Neural progenitor cell (in vitro differentiated cells): ENCODE measurements at regions not wholly inside any gene's neighbourhood (a gene's known extent, or its start where the extent isn't known, plus 50 kb on each side); places are given as distances from the start of the nearest gene placed in this dataset.

Experiments
- EZH2 ChIP-seq: fragments of 200-600 bp; sonication (generic); IDR thresholded peaks from 2 replicates; pipeline ENCODE4 v1.6.1; 2017; ENCODE audit warnings: antibody characterized with exemption, mild to moderate bottlenecking, moderate library complexity
- EZH2phosphoT487 ChIP-seq: fragments of 200-600 bp; sonication (generic); IDR thresholded peaks from 2 replicates; pipeline ENCODE4 v1.6.1; 2017; ENCODE audit warnings: antibody characterized with exemption
- TF ChIP-seq, protein P1 (sequence below): fragments of 200-600 bp; sonication (generic); IDR thresholded peaks from 2 replicates; pipeline ENCODE4 v1.5.1; 2017; ENCODE audit warnings: antibody characterized with exemption, mild to moderate bottlenecking

GRCh38 chr6:40887079-40887791 is 151.8 kb downstream of the UNC5CL start:
- TF ChIP-seq, protein P1, sequence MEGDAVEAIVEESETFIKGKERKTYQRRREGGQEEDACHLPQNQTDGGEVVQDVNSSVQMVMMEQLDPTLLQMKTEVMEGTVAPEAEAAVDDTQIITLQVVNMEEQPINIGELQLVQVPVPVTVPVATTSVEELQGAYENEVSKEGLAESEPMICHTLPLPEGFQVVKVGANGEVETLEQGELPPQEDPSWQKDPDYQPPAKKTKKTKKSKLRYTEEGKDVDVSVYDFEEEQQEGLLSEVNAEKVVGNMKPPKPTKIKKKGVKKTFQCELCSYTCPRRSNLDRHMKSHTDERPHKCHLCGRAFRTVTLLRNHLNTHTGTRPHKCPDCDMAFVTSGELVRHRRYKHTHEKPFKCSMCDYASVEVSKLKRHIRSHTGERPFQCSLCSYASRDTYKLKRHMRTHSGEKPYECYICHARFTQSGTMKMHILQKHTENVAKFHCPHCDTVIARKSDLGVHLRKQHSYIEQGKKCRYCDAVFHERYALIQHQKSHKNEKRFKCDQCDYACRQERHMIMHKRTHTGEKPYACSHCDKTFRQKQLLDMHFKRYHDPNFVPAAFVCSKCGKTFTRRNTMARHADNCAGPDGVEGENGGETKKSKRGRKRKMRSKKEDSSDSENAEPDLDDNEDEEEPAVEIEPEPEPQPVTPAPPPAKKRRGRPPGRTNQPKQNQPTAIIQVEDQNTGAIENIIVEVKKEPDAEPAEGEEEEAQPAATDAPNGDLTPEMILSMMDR = no peak
- TF ChIP-seq EZH2 (no peak), EZH2phosphoT487 (no peak)
